ENCODE measurements at regions not wholly inside any gene's neighbourhood (a gene's known extent, or its start where the extent isn't known, plus 50 kb on each side); places are given as distances from the start of the nearest gene placed in this dataset.

DNA sequence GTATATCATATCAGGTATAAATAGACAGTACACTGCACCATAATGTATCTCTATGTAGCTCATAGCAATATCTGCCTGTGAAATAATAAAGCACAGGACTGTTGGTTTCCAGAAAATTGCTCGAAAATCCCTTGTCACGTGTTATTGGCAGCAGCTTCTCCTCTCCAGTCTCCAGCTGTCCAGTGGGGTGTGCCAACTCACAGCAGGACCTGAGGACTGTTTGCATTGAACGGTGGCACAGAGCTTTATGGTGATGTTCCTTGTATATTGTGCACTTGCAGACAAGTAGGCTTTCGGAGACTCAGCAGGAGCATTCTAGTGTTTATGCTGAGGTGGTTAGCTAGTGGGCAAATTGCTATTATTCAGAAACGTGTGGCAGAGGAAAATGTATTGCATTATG, 182.2 kb upstream of the ATP5MC3 start:
- H3K79me2 ChIP-seq (ENCODE audit: control insufficient read depth in 1 of 2, insufficient read depth in 2 of 2, low read length in 2 of 2) = no peaks in the 10 kb centered on the region
- no peaks in the 10 kb centered on the region for H3K23me2 ChIP-seq (ENCODE audit: low read depth, low read length)
- DNase-seq (ENCODE audit: low read depth in 1 of 2, low spot score in 2 of 2) (no peak), FAIRE-seq (no peak)
- no peak overlapping the region for H3K14ac ChIP-seq (ENCODE audit: insufficient read length)
- no peak overlapping the region for H2BK120ac ChIP-seq (replicated peaks; ENCODE audit: low read depth, low read length)
- H2BK20ac ChIP-seq (ENCODE audit: low read length) = no peak overlapping the region
- H3K4me1 ChIP-seq (replicated peaks in 1 of 4; ENCODE audit: control insufficient read depth in 3 of 4, insufficient read depth in 4 of 4, low read length in 3 of 4) = no peaks in the 10 kb centered on the region
- no peak overlapping the region for H2AK5ac ChIP-seq (ENCODE audit: low read depth, low read length)
- no peaks in the 10 kb centered on the region for H3K36me3 ChIP-seq (ENCODE audit: control insufficient read depth in 2 of 4, insufficient read depth in 4 of 4, low read length in 3 of 4)
- no peaks in the 10 kb centered on the region for H3K27me3 ChIP-seq (replicated peaks in 1 of 4; ENCODE audit: control insufficient read depth in 3 of 4, extremely low read depth in 1 of 4, insufficient read depth in 3 of 4, low read length in 3 of 4)
- H3K56ac ChIP-seq (replicated peaks; ENCODE audit: insufficient read length, low read depth, low read length) = no peak overlapping the region
- no peak overlapping the region for H3K18ac ChIP-seq (ENCODE audit: extremely low read depth, low read length)
- H3K9ac ChIP-seq (replicated peaks in 1 of 4; ENCODE audit: extremely low read depth in 1 of 4, low read depth in 3 of 4, low read length in 3 of 4) = no peak overlapping the region
- no peaks in the 10 kb centered on the region for H4K20me1 ChIP-seq (replicated peaks in 1 of 2; ENCODE audit: control insufficient read depth in 1 of 2, insufficient read depth in 2 of 2, low read length in 2 of 2)
- POLR2A ChIA-PET (ENCODE audit: partially characterized antibody) = interaction anchor here (1.5 kb wide), 1 partner anchor 9 kb away, joined by 4 read pairs; no protein-coding TSS in a partner anchor
- no peak overlapping the region for H2AFZ ChIP-seq (ENCODE audit: low read length)
- no peak overlapping the region for H3K27ac ChIP-seq (ENCODE audit: low read depth, low read length)
- H2BK15ac ChIP-seq (ENCODE audit: low read length) = no peak overlapping the region
- H3K23ac ChIP-seq (ENCODE audit: insufficient read length) = no peak overlapping the region
- no peaks in the 10 kb centered on the region for H3K79me1 ChIP-seq (ENCODE audit: low read depth, low read length)
- H2BK5ac ChIP-seq (ENCODE audit: low read depth, low read length) = no peak overlapping the region
- no peak overlapping the region for H3K4me2 ChIP-seq (ENCODE audit: insufficient read depth in 1 of 2, low read depth in 2 of 2, low read length in 2 of 2)
- no peak overlapping the region for H4K5ac ChIP-seq (ENCODE audit: insufficient read length, low read depth, low read length)
- TF ChIP-seq BCL11A (IDR thresholded peaks at IDR 0.05; ENCODE audit: low read depth in 2 of 2, low read length in 2 of 2) = no peak
- no peak for TF ChIP-seq TAF7 (optimal IDR thresholded peaks at IDR 0.05; ENCODE audit: borderline replicate concordance, low read depth, low read length)
- TF ChIP-seq TCF12 (IDR thresholded peaks at IDR 0.05; ENCODE audit: low read depth, low read length) = no peak
- TF ChIP-seq TEAD4 (IDR thresholded peaks at IDR 0.05; ENCODE audit: low read depth, low read length) = no peak
- TF ChIP-seq, protein P1, sequence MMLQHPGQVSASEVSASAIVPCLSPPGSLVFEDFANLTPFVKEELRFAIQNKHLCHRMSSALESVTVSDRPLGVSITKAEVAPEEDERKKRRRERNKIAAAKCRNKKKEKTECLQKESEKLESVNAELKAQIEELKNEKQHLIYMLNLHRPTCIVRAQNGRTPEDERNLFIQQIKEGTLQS (IDR thresholded peaks at IDR 0.05; ENCODE audit: insufficient read depth, low read depth, low read length) = no peak
- no peak for TF ChIP-seq RXRA (IDR thresholded peaks at IDR 0.05; ENCODE audit: insufficient read depth, low read depth, low read length)
- CTCF ChIA-PET (ENCODE audit: partially characterized antibody) = interaction anchor here (0.6 to 4.2 kb wide), 15 partner anchors 8 to 1184 kb away, joined by 3 to 21 read pairs (median 4); no protein-coding TSS in a partner anchor
- no peak overlapping the region for H4K8ac ChIP-seq (ENCODE audit: extremely low read depth, insufficient read depth, low read length)
- no peak overlapping the region for H3K4ac ChIP-seq (replicated peaks; ENCODE audit: insufficient read length, low read depth, low read length)
- H3K9me3 ChIP-seq (ENCODE audit: insufficient read depth in 2 of 2, low read depth in 1 of 2, low read length in 1 of 2) = no peaks in the 10 kb centered on the region
- H4K91ac ChIP-seq (replicated peaks; ENCODE audit: insufficient read length, low read length) = no peak overlapping the region
- no peak overlapping the region for H2BK12ac ChIP-seq (ENCODE audit: low read depth, low read length)
- 75% methylated on average over 5 of the region's 5 CpGs; no CpG with 5 or more reads in 1 of the 2 experiments for WGBS, 2 experiments (ENCODE audit: extremely low coverage in 1 of 2, insufficient coverage in 1 of 2, insufficient read length in 1 of 2, insufficient replicate concordance in 2 of 2, low coverage in 1 of 2, low lambda C conversion rate in 2 of 2, missing lambda C conversion rate in 1 of 2)
- no peak overlapping the region for H3K4me3 ChIP-seq (ENCODE audit: extremely low read depth in 1 of 4, insufficient read depth in 2 of 4, low read depth in 3 of 4, low read length in 4 of 4)

All from H1 (cell line).